ENCODE measurements at regions not wholly inside any gene's neighbourhood (a gene's known extent, or its start where the extent isn't known, plus 50 kb on each side); places are given as distances from the start of the nearest gene placed in this dataset.

DNA sequence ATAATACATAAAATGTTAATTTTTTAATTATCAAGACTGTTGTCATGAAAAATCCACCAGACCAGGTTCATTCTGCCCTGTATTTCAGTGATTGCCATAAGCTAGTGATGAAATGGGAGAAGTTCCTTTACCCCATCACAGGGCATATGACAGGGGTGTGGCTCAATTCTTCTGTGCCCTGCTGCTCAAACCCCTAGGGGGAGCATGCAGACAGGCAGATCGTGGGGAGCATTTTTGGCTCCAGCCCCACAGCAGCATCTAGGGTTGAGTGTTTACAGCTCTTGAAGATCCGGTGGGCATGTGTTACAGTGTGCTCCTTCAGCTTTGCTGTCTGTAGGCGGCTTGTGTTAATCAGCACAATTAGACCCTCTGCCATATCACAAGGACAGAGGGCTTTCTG lies 700.7 kb downstream of the PCDH18 start:
- intact Hi-C loops (cut with DNase I) = no loop called here
- DNase-seq (no peak), ATAC-seq (no peak)

GRCh38 chr4:136829280-136829679 lies 703.0 kb downstream of the PCDH18 start:
- intact Hi-C loops (cut with DNase I) = no loop called here
- DNase-seq (no peak), ATAC-seq (no peak)

DNA sequence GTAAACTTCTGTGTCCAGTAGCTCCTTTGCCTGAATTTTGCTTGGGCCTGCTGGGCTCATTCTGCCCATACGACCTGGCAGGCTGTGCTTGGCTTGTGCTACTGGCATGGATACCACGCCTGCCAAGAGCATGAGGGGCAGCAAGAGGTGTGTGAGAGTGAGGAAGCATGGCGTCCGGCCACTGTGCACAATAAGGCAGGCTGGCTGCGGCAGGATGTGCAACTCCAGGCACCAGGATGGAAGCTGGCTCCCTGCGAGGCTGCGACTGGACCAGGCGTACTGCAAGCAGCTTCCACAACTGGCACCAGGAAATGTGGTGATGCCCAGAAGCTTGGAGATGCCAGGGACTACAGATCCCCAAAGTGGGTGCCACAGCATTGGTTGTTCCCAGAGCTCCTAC lies 709.3 kb downstream of the PCDH18 start:
- DNase-seq (no peak), ATAC-seq (no peak)
- intact Hi-C loops (cut with DNase I) = no loop called here

GRCh38 chr4:136818811-136819330 lies 713.4 kb downstream of the PCDH18 start:
- DNase-seq (no peak), ATAC-seq (no peak)
- intact Hi-C loops (cut with DNase I) = no loop called here

DNA sequence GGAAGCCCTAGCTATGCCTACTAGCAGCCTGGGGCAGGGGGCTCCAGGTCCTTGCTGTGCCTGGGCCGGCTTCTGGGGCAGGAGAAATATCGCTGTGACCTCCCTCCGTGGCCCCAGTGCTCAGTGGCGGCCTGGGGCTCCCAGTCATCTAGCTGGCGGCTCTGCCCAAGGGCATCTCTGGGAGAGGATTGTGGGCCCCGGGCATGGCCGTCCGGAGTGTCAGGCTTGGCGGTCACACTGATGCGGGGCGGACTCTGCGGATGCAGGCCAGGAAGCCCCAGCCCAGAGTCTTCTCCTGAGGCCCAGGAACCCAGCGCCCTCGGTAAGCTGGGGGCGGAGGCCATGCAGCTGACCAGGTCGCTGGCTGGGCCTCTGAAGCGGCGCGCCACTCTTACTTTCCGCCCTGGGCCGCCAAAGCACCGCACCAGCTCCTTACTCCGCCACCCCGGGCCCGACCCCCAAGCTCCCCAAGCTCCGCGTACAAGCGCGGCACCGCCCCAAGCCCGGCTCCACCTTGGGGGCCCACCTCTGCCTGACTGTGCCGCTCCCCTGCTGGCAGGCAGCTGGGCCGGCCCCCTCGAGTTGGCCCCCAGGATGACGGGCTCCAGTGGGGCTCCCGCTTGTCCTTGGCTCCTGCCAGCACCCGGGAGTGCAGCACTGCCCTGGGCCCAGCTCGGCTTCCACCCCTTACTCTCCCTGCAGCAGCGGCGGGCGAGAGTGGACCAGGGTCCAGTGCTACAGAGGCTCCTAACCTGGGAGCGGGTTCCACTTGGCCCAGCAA lies 720.0 kb downstream of the PCDH18 start:
- DNase-seq (no peak), ATAC-seq (no peak)
- intact Hi-C loops (cut with DNase I) = no loop called here

DNA sequence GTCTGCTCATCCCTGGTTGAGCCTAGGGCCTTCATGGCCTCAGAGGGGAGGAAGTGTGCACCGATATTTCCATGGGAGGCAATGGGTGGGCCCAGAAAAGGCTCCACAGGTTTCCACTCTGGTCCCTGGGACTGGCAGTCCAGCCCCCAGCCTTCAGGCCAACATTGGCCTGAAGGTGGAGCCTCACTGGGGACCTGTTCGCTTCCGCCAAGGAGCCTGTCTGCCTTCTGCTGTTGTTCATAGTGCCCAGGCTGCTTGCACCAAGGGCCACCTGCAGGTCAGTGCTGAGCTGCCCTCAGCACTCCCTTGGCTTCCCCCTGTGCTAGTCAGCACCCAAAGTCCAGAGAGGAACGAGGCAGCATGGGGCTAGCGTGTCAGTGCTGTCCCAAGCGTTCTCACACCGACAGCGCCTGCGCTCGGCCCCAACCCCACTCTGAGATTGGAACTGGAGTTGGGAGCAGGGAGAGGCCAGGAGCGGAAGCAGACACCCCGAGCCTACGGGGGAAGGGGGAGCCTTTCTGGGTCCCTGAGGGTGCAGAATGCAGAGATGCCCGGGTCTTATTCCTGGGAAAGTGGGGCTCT lies 720.7 kb downstream of the PCDH18 start:
- ATAC-seq = no peak
- intact Hi-C loops (cut with DNase I) = no loop called here
- DNase-seq = no peak

GRCh38 chr4:136810626-136811025 lies 721.7 kb downstream of the PCDH18 start:
- ATAC-seq (no peak), DNase-seq (no peak)
- intact Hi-C loops (cut with DNase I) = no loop called here

- intact Hi-C loops (cut with DNase I) = no loop called here
- ATAC-seq = no peak
- no peak for DNase-seq
Observed at GRCh38 chr4:136806844-136807243, 725.5 kb downstream of the PCDH18 start.

- ATAC-seq (no peak), DNase-seq (no peak)
- intact Hi-C loops (cut with DNase I) = no loop called here
Observed at GRCh38 chr4:136805617-136806016, 726.7 kb downstream of the PCDH18 start.

- DNase-seq = no peak
- no peak for ATAC-seq
- intact Hi-C loops (cut with DNase I) = no loop called here
Observed at GRCh38 chr4:136803433-136803832, 728.9 kb downstream of the PCDH18 start.

GRCh38 chr4:136800248-136800647 lies 732.0 kb downstream of the PCDH18 start:
- no peak for ATAC-seq
- intact Hi-C loops (cut with DNase I) = no loop called here
- DNase-seq = no peak

DNA sequence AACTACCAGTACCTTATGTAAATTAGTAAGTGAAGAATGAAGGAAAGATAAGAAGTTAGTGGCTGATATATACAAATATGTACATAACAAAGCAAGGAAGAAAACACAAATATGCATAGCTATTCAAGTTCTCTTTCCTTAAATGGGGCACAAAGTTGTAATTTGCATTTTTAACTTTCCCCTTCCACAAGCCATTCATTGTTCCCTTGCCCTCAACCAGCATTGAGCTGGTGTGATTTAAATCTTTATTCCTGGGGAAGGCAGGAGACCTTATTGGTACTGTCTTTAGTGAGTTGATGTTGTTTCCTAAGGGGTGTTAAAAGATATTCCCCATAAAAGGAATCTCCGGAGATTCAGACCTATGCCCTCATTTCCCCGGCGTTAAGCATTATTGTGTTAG lies 735.3 kb downstream of the PCDH18 start:
- no peak for DNase-seq
- intact Hi-C loops (cut with DNase I) = no loop called here

GRCh38 chr4:136793848-136794247 lies 738.4 kb downstream of the PCDH18 start:
- intact Hi-C loops (cut with DNase I) = no loop called here
- no peak for ATAC-seq
- DNase-seq = no peak

More for the DNA sequence above, 735.3 kb downstream of the PCDH18 start:
- ATAC-seq = no peak

DNA sequence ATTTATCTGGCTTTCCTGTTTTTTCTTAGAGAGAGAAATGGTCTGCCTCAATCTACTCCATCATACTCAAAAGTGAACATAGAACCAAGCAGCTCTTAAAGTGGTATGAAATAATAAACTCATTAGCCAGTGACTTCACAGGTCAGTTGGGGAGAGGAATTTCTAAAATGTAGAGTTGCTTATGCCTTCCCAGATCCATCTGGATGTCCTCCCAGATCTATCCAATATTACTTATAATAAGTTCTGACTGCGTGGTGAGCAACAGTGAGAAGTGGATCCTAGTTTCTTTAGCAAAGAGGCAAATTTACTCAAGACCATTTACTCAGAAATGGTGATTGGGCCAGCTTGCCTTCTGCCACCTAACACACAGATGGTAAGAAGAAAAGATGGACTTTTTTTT lies 748.0 kb downstream of the PCDH18 start:
- no peak for DNase-seq
- no peak for ATAC-seq
- intact Hi-C loops (cut with DNase I) = no loop called here

GRCh38 chr4:136769717-136770116 lies 762.6 kb downstream of the PCDH18 start:
- DNase-seq = no peak
- intact Hi-C loops (cut with DNase I) = no loop called here
- ATAC-seq = no peak

GRCh38 chr4:136768925-136769275 lies 763.4 kb downstream of the PCDH18 start:
- intact Hi-C loops (cut with DNase I) = no loop called here
- DNase-seq (no peak), ATAC-seq (no peak)

- intact Hi-C loops (cut with DNase I) = no loop called here
- DNase-seq (no peak), ATAC-seq (no peak)
Observed at GRCh38 chr4:136768213-136768924, 763.9 kb downstream of the PCDH18 start.

- DNase-seq = no peak
- no peak for ATAC-seq
- intact Hi-C loops (cut with DNase I) = no loop called here
Observed at GRCh38 chr4:136763919-136764318, 768.4 kb downstream of the PCDH18 start.

DNA sequence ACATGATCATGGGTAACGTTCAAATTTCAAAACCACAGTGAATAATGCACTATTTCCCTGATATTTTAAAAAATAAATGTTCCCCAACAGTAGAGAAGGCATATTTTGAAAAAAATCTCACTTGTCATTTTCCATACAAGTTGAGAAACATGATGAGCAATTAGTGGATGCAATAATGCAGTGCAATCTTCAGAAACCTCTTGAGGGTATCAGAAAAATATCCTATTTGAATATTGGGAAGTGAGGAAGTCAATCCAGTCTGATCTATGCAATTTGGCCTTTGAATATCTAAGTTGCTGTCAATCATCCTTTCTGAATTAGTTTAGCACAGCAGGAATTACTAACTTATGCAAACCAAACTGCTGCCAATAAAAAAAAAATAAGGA lies 776.8 kb downstream of the PCDH18 start:
- intact Hi-C loops (cut with DNase I) = no loop called here
- ATAC-seq (no peak), DNase-seq (no peak)

- DNase-seq (no peak), ATAC-seq (no peak)
- intact Hi-C loops (cut with DNase I) = no loop called here
Observed at GRCh38 chr4:136754810-136755530, 777.3 kb downstream of the PCDH18 start.
